CD14-positive monocyte (primary cell): ENCODE measurements at regions not wholly inside any gene's neighbourhood (a gene's known extent, or its start where the extent isn't known, plus 50 kb on each side); places are given as distances from the start of the nearest gene placed in this dataset.
A peak's percentile ranks its signal among the peaks of the same experiment; 100 is the strongest.

Experiments
- DNase-seq, 3 donors: peaks; one replicate each; pipeline ENCODE4 v3.0.0-alpha.2; 2011 to 2022
- H2AFZ ChIP-seq: 2 replicates; pipeline ENCODE4 v1.6.0; 2012; ENCODE audit warnings: mild to moderate bottlenecking, low read depth, low read length, inconsistent platforms; ENCODE audit not compliant: insufficient read depth, poor library complexity, severe bottlenecking
- H3K27ac ChIP-seq, 2 donors: 1 replicate in 1 of 2; 2 replicates in 1 of 2; pipeline ENCODE4 v1.5.1; 2012 to 2013; ENCODE audit warnings: low read length in 2 of 2, control low read depth in 1 of 2, inconsistent platforms in 1 of 2, low read depth in 1 of 2, mild to moderate bottlenecking in 1 of 2
- H3K27me3 ChIP-seq, 2 donors: one replicate each; pipeline versions ENCODE4 v1.6.0 to v1.6.1; 2011 to 2013; ENCODE audit warnings: low read length in 2 of 2; ENCODE audit not compliant: control insufficient read depth in 2 of 2, insufficient read depth in 2 of 2
- H3K36me3 ChIP-seq, 2 donors: replicated peaks in 1 of 2; 1 replicate in 1 of 2; 2 replicates in 1 of 2; pipeline versions ENCODE4 v1.5.1 to v1.6.1; 2012 to 2013; ENCODE audit warnings: low read length in 2 of 2, control low read depth in 1 of 2, inconsistent platforms in 1 of 2, mild to moderate bottlenecking in 1 of 2; ENCODE audit not compliant: insufficient read depth in 2 of 2, control insufficient read depth in 1 of 2
- H3K4me1 ChIP-seq, 2 donors: 1 replicate in 1 of 2; 2 replicates in 1 of 2; pipeline versions ENCODE4 v1.5.1 to v1.6.1; 2012 to 2013; ENCODE audit warnings: low read length in 2 of 2, control low read depth in 1 of 2, inconsistent platforms in 1 of 2, mild to moderate bottlenecking in 1 of 2, moderate library complexity in 1 of 2; ENCODE audit not compliant: insufficient read depth in 2 of 2, control insufficient read depth in 1 of 2
- H3K4me2 ChIP-seq: replicated peaks from 2 replicates; pipeline ENCODE3; 2012; ENCODE audit warnings: low read length, moderate library complexity, mild to moderate bottlenecking; ENCODE audit not compliant: poor library complexity, severe bottlenecking; ENCODE audit errors: extremely low read depth
- H3K4me3 ChIP-seq, 3 experiments: fragments of 200-600 bp in 1 of 3; sonication (generic) in 1 of 3; replicated peaks in 1 of 3; 1 replicate in 2 of 3; 2 replicates in 1 of 3; pipeline ENCODE4 v1.5.1; 2011 to 2013; ENCODE audit warnings: low read length in 3 of 3, mild to moderate bottlenecking in 3 of 3, control low read depth in 2 of 3, low read depth in 2 of 3, inconsistent platforms in 1 of 3, moderate library complexity in 1 of 3
- H3K79me2 ChIP-seq: 2 replicates; pipeline ENCODE4 v1.6.0; 2012; ENCODE audit warnings: mild to moderate bottlenecking, control low read depth, inconsistent platforms, low read length, moderate library complexity; ENCODE audit not compliant: insufficient read depth
- H3K9ac ChIP-seq: 2 replicates; pipeline ENCODE4 v1.6.0; 2017; ENCODE audit warnings: low read length, mild to moderate bottlenecking; ENCODE audit not compliant: insufficient read depth, poor library complexity, severe bottlenecking
- H3K9me3 ChIP-seq, 2 donors: replicated peaks in 1 of 2; 1 replicate in 1 of 2; 2 replicates in 1 of 2; pipeline versions ENCODE4 v1.5.1 to v1.6.1; 2012 to 2013; ENCODE audit warnings: low read length in 2 of 2, control low read depth in 1 of 2; ENCODE audit not compliant: control insufficient read depth in 1 of 2, insufficient read depth in 1 of 2
- H4K20me1 ChIP-seq: 2 replicates; pipeline ENCODE4 v1.6.0; 2012; ENCODE audit warnings: mild to moderate bottlenecking, low read length, control low read depth, moderate library complexity; ENCODE audit not compliant: insufficient read depth
- H3K27ac Mint-ChIP-seq, 7 donors: one replicate each; pipeline ENCODE4 v1.8.0; 2020; ENCODE audit warnings: mild to moderate bottlenecking in 7 of 7, mixed read lengths in 7 of 7, moderate library complexity in 6 of 7, inconsistent platforms in 2 of 7
- H3K27me3 Mint-ChIP-seq, 3 donors: one replicate each; pipeline ENCODE4 v1.8.0; 2021 to 2022; ENCODE audit warnings: low read depth in 3 of 3, mild to moderate bottlenecking in 3 of 3, mixed read lengths in 3 of 3, moderate library complexity in 3 of 3, inconsistent platforms in 1 of 3
- H3K36me3 Mint-ChIP-seq, 2 donors: one replicate each; pipeline ENCODE4 v1.8.0; 2020; ENCODE audit warnings: mixed read lengths in 2 of 2, inconsistent platforms in 1 of 2, mild to moderate bottlenecking in 1 of 2
- H3K4me1 Mint-ChIP-seq: one replicate; pipeline ENCODE4 v1.8.0; 2020; ENCODE audit warnings: mild to moderate bottlenecking, mixed read lengths
- H3K4me3 Mint-ChIP-seq, 2 donors: one replicate each; pipeline ENCODE4 v1.8.0; 2020; ENCODE audit warnings: mild to moderate bottlenecking in 2 of 2, mixed read lengths in 2 of 2, moderate library complexity in 1 of 2
- H3K9me3 Mint-ChIP-seq, 7 donors: one replicate each; pipeline ENCODE4 v1.8.0; 2020 to 2022; ENCODE audit warnings: mixed read lengths in 7 of 7, mild to moderate bottlenecking in 6 of 7, moderate library complexity in 6 of 7, inconsistent platforms in 2 of 7
- WGBS: methylation state at CpG from one replicate; pipeline ENCODE4 v1.1.5; 2013; ENCODE audit warnings: missing lambda C conversion rate; ENCODE audit not compliant: insufficient coverage; 5-methylcytosine and 5-hydroxymethylcytosine counted together
- intact Hi-C, 2 donors: fragments of 100-400 bp; cut with micrococcal nuclease; formaldehyde crosslinking; loops; one replicate each; pipeline versions ENCODE4 v1.15.0 to v1.15.1; 2023
- TF ChIP-seq, protein P1 (sequence below): fragments of 200-600 bp; IDR thresholded peaks from one replicate; pipeline ENCODE4 v1.8.0; 2022; ENCODE audit warnings: antibody characterized with exemption, mild to moderate bottlenecking

GRCh38 chr6:28766426-28766825, 157.4 kb downstream of the TRIM27 start:
- H3K9me3 ChIP-seq: peaks cover 29 to 56% of the 10 kb centered on the region in 2 donors
- DNase-seq: no peak
- WGBS: 0% methylated on average over 2 of the region's 5 CpGs
- H3K4me3 ChIP-seq: no peak overlapping the region
- H3K27me3 ChIP-seq: peaks cover 70 to 93% of the 10 kb centered on the region in 2 donors
- H4K20me1 ChIP-seq: no peaks in the 10 kb centered on the region
- peaks cover 10 to 67% (median 46%) of the 10 kb centered on the region in 7 donors for H3K9me3 Mint-ChIP-seq
- H3K36me3 ChIP-seq: no peaks in the 10 kb centered on the region
- H3K4me1 Mint-ChIP-seq: no peaks in the 10 kb centered on the region
- peaks cover 75 to 91% (median 79%) of the 10 kb centered on the region in 3 donors for H3K27me3 Mint-ChIP-seq
- H3K4me3 Mint-ChIP-seq: peak overlapping the region in 1 of 2 donors; percentile 82
- no peaks in the 10 kb centered on the region for H3K79me2 ChIP-seq
- no peak overlapping the region for H3K27ac ChIP-seq
- peaks cover 0 to 8% of the 10 kb centered on the region in 2 donors for H3K36me3 Mint-ChIP-seq
- H3K27ac Mint-ChIP-seq: no peak overlapping the region
- TF ChIP-seq, protein P1, sequence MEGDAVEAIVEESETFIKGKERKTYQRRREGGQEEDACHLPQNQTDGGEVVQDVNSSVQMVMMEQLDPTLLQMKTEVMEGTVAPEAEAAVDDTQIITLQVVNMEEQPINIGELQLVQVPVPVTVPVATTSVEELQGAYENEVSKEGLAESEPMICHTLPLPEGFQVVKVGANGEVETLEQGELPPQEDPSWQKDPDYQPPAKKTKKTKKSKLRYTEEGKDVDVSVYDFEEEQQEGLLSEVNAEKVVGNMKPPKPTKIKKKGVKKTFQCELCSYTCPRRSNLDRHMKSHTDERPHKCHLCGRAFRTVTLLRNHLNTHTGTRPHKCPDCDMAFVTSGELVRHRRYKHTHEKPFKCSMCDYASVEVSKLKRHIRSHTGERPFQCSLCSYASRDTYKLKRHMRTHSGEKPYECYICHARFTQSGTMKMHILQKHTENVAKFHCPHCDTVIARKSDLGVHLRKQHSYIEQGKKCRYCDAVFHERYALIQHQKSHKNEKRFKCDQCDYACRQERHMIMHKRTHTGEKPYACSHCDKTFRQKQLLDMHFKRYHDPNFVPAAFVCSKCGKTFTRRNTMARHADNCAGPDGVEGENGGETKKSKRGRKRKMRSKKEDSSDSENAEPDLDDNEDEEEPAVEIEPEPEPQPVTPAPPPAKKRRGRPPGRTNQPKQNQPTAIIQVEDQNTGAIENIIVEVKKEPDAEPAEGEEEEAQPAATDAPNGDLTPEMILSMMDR: no peak
- H3K4me1 ChIP-seq: no peaks in the 10 kb centered on the region
- H3K9ac ChIP-seq: no peak overlapping the region
- no peak overlapping the region for H2AFZ ChIP-seq
- no peak overlapping the region for H3K4me2 ChIP-seq
- intact Hi-C loops: no loop called here

GRCh38 chr6:28767133-28767532, 156.7 kb downstream of the TRIM27 start:
- no peak overlapping the region for H3K27ac Mint-ChIP-seq
- TF ChIP-seq, protein P1: no peak
- no peaks in the 10 kb centered on the region for H3K79me2 ChIP-seq
- no peak overlapping the region for H3K4me3 ChIP-seq
- H3K4me3 Mint-ChIP-seq: peak overlapping the region in 1 of 2 donors; percentile 9
- H3K9me3 Mint-ChIP-seq: peaks cover 10 to 74% (median 53%) of the 10 kb centered on the region in 7 donors
- peaks cover 0 to 8% of the 10 kb centered on the region in 2 donors for H3K36me3 Mint-ChIP-seq
- no CpG with 5 or more reads among the region's 4 CpGs for WGBS
- no peaks in the 10 kb centered on the region for H3K4me1 Mint-ChIP-seq
- H3K9me3 ChIP-seq: peaks cover 35 to 64% of the 10 kb centered on the region in 2 donors
- no peaks in the 10 kb centered on the region for H4K20me1 ChIP-seq
- H3K9ac ChIP-seq: no peak overlapping the region
- no peak overlapping the region for H3K27ac ChIP-seq
- no peak for DNase-seq
- no peaks in the 10 kb centered on the region for H3K36me3 ChIP-seq
- no peak overlapping the region for H3K4me2 ChIP-seq
- peaks cover 77 to 95% of the 10 kb centered on the region in 2 donors for H3K27me3 ChIP-seq
- intact Hi-C loops: no loop called here
- H3K27me3 Mint-ChIP-seq: peaks cover 82 to 93% (median 84%) of the 10 kb centered on the region in 3 donors
- H2AFZ ChIP-seq: no peak overlapping the region
- H3K4me1 ChIP-seq: no peaks in the 10 kb centered on the region
